CD4-positive, alpha-beta T cell treated with Interleukin-4 for 4 hours (primary cell): ENCODE measurements at regions not wholly inside any gene's neighbourhood (a gene's known extent, or its start where the extent isn't known, plus 50 kb on each side); places are given as distances from the start of the nearest gene placed in this dataset.
"Not testable (repeated sequence)": the region's sequence is repeated elsewhere in the genome, so short reads cannot be mapped to it uniquely, and the experiment has no call there.

Experiments used
- DNase-seq: peaks from one replicate; pipeline ENCODE4 v3.0.0-alpha.2; 2020

DNA sequence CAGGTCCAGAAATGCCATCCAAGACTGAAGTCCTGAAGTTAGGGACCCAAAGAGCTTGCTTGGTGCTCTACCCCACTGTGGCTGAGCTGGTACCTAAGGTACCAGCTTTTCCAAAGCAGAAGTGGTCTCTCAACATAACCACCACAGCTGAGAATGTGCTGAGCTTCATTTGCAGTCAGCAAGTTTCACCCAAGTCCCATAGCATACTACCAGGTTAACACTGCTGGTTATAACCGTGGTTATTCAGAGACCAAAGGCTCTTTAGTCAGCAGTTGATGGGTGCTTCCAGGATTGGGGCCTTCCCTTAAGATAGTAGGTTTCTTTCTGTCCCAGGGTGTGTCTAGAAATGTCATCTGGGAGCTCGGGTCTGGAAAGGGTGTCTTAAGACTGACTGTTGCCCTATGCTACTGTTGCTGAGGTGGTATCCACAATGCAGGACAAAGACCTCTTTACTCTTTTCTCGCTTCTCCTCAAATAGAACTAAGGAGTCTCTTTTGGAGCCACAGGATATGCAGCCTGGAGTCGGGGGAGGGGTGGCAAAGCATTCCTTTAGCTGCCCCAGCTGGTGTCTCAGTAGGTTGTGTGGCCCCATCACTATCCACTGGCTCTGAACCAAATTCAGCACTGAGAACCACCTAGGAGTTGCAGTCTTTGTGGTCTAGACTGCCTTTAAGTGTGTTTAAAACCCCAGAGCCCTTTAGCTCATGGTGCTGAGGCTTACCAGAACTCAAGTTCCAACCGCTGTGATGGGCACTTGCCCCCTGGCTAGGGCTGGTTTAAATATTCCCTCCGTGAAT is 354.9 kb upstream of the SEMA3C start:
- no peak for DNase-seq

- no peak for DNase-seq
These were observed 353.3 kb upstream of the SEMA3C start for GRCh38 chr7:81272176-81272575.

DNA sequence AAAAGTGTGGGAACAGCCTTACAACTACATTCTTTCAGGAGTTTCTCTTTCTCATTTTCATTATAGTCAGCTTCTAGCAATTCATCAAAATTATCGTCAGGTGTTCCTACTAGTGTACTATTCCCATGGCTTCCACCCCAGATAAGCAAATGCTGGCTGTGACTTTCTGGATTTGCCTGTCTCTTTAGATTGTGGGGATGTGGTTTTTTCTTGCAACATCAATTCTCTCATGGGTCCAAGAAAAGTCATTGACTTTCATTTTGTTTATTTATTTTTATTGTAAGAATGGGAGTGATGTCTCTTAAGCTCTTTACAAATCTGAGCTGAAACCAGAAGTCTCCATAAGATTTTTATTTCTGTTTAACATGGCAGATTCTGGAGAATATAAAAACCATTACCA is 349.7 kb upstream of the SEMA3C start:
- DNase-seq: no peak

DNA sequence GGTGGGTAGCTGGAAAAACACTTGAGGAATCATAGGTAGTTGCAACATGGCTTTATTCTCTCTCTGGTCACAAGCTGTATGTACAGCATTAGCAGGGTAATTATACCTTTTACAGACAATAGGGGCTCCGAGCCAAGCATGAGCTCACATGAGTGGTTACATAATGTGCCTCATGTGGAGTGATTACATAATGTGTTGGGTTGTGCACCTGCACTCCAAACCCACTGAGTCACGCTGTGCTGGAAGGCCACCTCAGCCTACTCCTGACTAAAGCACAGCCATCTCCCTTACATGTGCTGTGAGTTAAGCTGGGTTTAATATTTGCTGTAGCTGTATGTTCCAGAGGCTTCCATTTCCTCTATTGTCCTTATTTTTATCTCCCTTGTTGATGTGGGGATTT is 348.7 kb upstream of the SEMA3C start:
- DNase-seq: no peak

DNA sequence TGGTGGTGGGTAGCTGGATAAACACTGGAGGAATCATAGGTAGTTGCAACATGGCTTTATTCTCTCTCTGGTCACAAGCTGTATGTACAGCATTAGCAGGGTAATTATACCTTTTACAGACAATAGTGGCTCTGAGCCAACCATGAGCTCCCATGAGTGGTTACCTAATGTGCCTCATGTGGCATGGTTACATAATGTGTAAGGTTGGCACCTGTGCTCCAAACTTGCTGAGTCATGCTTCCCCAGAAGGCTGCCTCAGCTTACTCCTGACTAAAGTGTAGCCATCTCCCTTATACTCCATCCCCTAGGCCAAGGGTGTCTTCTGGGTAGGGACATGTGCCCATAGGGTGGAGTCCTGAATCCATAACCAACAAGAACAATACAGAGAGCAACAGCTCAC is 345.3 kb upstream of the SEMA3C start:
- DNase-seq: no peak

DNA sequence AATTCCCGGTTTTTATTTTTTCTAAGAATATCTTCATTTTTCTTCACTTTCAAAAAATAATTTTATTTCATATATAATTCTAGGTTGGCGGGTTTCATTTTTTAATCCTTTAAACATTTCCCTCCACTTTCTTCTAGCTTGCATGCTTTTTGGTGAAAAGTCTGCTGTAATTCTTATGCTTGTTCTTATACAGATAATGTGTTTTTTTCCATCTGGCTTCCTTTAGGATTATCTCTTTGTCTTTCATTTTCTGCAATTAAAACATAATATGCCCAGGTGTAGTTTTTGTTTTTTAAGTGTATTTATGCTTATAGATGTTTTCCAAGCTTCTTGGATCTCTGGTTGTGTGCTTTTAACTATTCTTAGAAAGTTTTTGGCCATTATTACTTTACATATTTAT is 341.3 kb upstream of the SEMA3C start:
- no peak for DNase-seq

- no peak for DNase-seq
These were observed 338.1 kb upstream of the SEMA3C start for GRCh38 chr7:81256991-81257390.

DNA sequence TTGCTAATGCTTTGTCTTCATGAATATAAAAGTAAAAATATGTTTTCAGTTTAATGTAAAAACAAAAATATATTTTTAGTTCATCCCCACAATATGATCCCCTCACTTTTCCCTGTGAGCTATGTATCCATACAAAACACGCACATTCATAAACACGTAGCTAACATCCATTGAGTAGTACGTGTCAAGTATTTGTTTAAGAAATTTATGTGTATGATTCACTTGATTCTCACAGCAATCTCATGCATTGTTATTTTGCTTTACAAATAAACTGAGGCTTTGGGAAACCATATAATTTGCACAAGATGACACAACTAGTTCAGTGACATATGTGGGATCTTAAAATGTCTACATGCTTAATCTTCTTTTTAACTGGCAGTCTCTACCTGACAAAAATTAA is 329.6 kb upstream of the SEMA3C start:
- DNase-seq: no peak

DNA sequence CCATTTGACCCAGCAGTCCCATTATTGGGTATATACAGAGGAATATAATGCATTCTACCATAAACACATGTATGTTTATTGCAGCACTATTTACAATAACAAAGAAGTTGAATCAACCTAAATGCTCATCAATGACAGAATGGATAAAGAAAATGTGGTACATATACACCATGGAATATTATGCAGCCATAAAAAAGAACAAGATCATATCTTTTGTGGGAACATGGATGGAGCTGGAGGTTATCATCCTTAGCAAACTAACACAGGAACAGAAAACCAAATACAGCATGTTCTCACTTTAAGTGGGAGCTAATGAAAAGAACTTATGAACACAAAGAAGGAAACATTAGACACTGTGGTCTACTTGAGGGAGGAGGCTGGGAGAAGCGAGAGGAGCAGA is 328.5 kb upstream of the SEMA3C start:
- DNase-seq: not testable (repeated sequence)

- no peak for DNase-seq
These were observed 326.5 kb upstream of the SEMA3C start for GRCh38 chr7:81245353-81245752.

- DNase-seq: no peak
These were observed 325.4 kb upstream of the SEMA3C start for GRCh38 chr7:81244224-81244623.

DNA sequence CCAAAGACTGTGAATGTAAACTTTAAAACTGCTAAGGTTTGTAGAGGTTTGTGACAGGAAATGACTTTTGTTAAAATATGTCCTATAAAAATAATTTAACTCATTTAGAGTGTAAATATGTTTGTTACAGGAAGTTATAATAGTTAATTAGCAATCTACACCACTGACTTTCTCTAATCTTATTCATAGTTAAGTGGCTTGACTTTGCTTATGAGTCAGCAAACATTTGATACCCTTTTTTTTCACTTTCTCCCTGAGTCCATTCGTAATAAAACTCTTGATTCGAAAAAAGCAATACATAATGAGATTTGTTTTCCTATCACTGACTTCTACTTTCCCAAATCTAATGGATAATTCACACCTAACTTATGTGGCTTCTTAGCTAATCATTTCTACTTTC is 317.7 kb upstream of the SEMA3C start:
- DNase-seq: no peak

- DNase-seq: no peak
These were observed 317.1 kb upstream of the SEMA3C start for GRCh38 chr7:81235997-81236396.

DNA sequence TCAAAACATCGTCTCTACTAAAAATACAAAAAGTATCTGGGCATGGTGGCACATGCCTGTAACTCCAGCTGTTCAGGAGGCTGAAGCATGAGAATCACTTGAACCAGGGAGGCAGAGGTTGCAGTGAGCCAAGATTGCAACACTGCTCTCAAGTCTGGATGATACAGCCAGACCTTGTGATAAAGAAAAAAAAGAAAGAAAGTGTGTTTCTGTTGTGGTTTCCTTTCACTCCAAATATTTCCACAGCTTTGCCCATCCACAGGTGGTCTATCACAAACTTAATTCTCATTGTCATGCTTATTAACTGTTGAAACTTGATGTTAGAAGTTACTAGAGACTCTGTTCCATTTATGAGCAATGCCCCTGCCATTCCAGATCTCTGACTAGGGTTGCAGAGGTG is 316.0 kb upstream of the SEMA3C start:
- no peak for DNase-seq

DNA sequence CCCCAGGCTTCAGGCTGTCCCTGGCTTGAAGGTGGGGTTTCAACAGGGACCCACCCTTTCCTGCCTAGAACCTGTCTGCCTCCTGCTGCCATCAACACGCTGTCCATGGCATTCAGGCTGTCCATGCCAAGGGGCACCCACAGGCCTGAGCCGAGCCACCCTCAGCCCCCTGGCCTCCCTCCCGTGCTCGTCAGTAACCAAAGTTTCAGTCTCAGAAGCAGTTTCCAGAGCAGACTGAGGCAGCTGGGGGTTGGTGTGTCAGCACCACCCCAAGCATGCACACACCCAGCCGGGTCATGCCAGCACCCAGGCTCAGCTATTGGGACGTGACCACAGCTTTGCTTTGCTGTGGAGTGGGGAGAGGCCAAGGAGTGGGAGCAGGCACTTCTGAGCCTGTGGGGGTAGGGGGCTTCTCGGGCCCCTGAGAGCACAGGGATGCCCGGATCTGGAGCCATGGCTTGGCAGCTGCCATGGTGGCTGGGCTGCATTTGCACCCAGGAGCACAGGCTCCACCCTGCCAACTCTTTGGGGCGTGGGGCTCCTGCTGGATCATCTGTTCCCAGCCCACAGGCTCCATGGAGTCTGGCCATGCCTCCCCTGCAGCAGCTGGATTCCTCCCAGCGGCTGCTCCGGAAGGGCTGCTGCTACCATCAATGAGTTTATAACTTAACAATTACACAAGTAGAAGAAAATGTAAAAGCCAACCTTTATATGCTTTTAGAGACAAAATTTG is 314.5 kb upstream of the SEMA3C start:
- no peak for DNase-seq

DNA sequence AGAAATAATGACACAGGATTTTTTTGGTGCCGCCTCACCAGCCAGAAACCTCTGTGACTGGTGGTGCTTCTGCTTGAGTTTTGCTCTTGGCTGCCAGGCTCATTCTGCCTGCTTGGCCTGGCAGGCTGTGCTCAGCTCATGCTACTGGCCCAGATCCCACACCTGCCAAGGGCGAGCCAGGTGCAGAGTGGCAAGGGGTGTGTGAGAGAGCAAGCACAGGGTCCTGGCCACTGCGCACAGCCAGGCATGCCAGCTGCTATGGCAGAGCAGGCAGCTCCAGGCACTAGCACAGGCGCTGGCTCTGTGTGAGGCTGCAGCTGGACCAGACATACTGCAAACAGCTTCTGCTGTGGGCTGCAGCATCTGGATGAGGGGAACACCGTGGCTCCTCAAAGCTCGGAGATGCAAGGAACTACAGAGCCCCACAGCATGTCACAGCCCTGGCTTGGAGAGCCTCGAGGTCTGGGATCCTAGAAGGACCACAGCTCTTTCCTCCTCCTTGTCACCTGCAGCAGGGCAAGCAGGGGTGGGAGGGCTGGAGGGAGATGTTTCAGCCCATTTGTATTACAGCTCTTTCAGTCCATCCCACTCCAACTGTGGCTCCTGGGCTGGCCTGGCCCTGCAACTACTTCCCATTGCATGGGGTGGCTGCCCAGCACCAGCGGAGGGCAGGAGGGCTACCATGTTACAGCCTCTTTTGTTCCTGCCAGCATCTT is 313.4 kb upstream of the SEMA3C start:
- no peak for DNase-seq

DNA sequence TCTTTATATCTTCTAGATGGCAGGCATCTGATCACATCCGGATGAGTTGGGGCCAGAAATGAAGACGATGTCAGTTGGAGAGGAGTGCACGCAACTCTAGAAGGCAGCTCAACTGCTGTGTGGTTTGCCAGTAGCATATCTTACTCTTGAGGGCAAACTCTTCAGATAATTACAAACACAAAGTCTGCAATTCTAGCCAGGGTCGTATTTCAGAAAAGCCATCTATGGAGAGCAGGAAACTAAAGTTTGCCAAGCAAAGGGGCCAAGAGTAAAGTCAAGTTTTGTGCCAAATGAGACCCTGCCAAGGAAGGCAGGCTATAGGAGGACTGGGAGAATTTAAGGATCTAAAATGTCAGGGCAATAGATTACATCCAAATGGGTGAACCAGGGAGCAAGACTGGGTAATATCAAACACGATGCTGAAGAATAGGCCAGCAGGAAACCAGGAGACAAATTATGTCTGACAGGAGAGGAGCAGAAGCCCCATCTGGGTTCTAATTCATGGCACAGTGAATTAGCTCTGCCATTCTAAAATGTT is 312.5 kb upstream of the SEMA3C start:
- no peak for DNase-seq

DNA sequence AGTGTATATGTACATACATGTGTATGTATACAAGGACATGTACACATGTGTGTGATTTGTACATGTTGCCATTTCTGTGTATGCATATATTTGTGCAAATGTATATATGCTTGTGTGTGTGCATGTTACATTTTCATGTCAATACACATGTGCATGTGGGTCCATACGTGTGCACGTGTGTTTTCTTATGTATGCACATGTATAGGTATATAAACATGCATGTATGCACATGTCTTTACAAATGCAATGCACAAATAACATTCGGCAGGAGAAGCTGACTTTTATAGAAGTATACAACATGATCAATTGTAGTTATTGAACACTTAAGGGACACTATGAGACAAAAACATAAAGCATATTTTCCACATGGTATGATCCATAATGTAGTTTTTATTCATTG is 307.4 kb upstream of the SEMA3C start:
- no peak for DNase-seq

DNA sequence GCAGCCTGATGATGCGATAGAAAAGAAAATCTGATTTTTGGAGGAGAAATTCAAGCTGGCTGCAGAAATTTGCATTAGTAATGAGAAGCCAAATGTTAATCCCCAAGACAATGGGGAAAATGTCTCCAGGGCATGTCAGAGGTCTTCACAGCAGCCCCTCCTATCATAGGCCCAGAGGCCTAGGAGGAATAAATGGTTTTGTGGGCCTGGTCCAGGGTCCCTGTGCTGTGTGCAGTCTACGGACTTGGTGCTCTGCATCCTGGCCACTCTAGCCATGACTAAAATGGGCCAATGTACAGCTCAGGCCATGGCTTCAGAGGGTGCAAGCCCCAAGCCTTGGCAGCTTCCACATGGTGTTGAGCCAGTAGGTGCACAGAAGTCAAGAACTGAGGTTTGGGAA is 303.8 kb upstream of the SEMA3C start:
- not testable (repeated sequence) for DNase-seq

DNA sequence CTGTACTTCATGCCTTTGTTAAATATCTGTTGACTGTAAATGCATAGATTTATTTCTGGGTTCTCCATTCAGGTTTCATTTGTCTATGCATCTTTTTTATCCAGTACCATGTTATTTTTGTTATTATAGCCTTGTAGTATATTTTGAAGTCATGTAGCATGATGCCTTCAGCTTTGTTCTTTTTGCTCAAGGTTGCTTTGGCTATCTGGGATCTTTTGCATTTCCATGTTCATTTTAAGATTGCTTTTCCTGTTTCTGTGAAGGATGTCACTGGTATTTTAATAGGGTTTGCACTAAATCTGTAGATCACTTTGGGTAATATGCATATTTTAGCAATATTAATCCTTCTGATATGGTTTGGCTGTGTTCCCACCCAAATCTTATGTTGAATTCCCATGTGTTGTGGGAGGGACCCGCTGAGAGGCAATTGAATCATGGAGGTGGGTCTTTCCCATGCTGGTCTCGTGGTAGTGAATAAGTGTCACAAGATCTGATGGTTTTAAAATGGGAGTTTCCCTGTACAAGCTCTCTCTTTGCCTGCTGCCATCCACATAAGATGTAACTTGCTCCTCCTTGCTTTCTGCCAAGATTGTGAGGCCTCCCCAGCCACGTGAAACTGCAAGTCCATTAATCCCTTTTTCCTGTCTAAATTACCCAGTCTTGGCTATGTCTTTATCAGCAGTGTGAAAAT is 302.8 kb upstream of the SEMA3C start:
- no peak for DNase-seq

GRCh38 chr7:81218480-81219106 is 299.7 kb upstream of the SEMA3C start:
- DNase-seq: no peak

DNA sequence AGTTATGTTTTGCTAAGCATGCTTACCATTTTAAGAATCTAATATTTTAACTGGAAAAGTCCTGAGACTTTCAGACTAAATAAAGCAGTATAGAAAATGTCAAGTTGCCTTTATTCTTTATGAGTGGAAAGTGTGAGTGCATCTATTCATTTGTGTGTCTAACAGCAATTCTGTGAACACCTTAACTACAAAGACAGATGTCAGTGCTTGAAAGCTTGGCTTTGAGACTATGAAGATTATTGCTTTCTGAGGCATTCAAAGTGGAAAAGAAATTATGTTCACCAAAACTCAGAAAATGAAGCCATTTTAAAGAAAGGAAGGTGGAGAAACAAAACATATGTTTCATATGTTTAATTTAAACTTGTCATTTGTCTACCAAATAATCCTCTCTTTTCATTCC is 294.5 kb upstream of the SEMA3C start:
- DNase-seq: no peak

- DNase-seq: no peak
These were observed 293.1 kb upstream of the SEMA3C start for GRCh38 chr7:81211934-81212320.
